Stimulated activated CD4-positive, alpha-beta T cell treated with anti-CD3 and anti-CD28 coated beads, Interleukin-2, amount 100 ng/mL, for 24 hours (primary cell): ENCODE measurements at regions not wholly inside any gene's neighbourhood (a gene's known extent, or its start where the extent isn't known, plus 50 kb on each side); places are given as distances from the start of the nearest gene placed in this dataset.

Source experiments
- DNase-seq, 2 donors: peaks; one replicate each; pipeline ENCODE4 v3.0.0-alpha.2; 2020

- no peak for DNase-seq
Measured at GRCh38 chr3:101077361-101078011, 84.3 kb upstream of the ABI3BP start.

GRCh38 chr3:101074518-101074917 lies 81.3 kb upstream of the ABI3BP start:
- DNase-seq = no peak

- DNase-seq = no peak
Measured at GRCh38 chr3:101072300-101072699, 79.1 kb upstream of the ABI3BP start.

DNA sequence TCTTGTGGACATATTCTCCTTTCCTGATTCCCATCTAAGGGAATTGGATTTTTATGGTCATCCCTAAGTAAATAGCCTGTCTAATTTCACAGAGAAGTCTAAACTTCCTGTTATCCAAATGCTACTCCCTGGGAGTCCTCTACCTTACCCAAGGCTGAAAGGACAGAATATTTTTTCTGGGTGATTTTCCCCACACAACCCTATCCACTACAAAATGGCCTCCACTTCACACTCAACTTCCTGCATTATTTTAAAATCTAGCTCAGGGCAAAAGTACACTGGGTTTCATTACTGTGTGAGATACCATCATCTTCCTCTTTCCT lies 77.5 kb upstream of the ABI3BP start:
- no peak for DNase-seq

DNA sequence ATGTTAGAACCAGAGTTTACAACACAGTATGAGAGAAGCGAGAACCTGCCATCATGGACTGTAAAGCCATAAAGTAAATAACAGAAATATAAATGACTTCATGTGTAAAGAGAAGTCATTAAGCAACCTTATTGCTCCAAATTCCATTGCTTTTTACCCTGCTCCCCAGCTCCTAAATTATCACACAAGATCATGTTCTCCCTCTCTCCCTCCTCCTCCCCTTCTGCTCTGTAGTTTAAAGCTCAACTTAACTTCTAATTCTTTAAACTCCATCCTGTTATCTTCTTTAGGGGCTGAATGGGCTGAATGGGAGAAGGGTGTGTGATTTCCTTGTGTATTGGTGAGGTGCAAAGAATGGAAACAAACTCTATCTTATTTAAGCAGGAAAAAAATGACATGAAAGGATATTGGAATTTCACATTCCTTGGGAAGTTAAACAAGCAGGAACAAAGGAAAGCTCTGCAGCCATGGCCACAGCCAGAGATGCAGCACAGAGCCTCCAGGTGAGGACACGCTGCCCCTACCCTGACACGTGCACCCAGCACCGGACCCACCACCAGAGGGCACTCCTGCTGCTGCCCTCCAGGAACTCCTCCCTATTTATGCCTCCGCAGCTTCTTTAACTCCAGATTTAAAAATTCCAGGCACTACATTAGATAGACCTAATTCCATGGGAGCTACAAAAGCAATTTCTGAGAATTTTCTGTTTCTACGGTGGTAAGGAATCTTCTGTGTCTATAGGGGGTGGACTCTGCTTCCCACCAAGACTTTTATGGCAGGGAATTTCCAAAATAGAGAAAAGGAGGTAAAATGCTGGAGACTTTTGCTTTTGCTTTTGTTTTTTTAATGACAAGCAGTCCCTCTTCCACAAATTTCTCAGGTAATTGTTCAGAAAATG lies 76.9 kb upstream of the ABI3BP start:
- DNase-seq = peak; percentile 74 to 79

GRCh38 chr3:101068876-101069606 lies 75.8 kb upstream of the ABI3BP start:
- no peak for DNase-seq

- no peak for DNase-seq
Measured at GRCh38 chr3:101066711-101067129, 73.5 kb upstream of the ABI3BP start.

- no peak for DNase-seq
Measured at GRCh38 chr3:101065962-101066361, 72.7 kb upstream of the ABI3BP start.

DNA sequence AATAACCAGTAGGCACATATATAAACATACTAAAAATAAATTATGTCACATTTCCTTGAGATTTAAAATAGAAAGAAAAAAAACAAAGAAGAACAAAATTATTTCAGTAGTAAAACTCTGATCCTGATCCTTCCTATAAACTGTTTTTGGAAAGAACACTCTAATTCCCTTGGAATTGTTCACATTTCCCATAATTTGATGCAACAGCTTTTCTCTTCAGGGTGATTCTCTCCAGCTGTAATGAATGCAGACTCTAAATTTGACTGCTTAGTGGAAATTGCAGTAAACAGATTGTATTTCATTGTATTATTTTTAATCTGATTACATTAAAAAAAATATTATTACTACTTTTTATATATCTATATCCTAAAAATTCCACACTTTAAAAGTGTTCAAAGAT lies 70.2 kb upstream of the ABI3BP start:
- DNase-seq = no peak

- no peak for DNase-seq
Measured at GRCh38 chr3:101061312-101061711, 68.1 kb upstream of the ABI3BP start.

- no peak for DNase-seq
Measured at GRCh38 chr3:101050866-101051265, 57.6 kb upstream of the ABI3BP start.

GRCh38 chr3:101050046-101050445 lies 56.8 kb upstream of the ABI3BP start:
- no peak for DNase-seq

GRCh38 chr3:101049532-101049931 lies 56.3 kb upstream of the ABI3BP start:
- DNase-seq = no peak

- no peak for DNase-seq
Measured at GRCh38 chr3:101043687-101044078, 50.5 kb upstream of the ABI3BP start.

- no peak for DNase-seq
Measured at GRCh38 chr3:101042996-101043686, 49.9 kb upstream of the ABI3BP start.
